Endothelial cell (in vitro differentiated cells): ENCODE measurements at regions not wholly inside any gene's neighbourhood (a gene's known extent, or its start where the extent isn't known, plus 50 kb on each side); places are given as distances from the start of the nearest gene placed in this dataset.

Experiments
- DNase-seq: peaks from one replicate; pipeline ENCODE4 v3.0.0; 2021; ENCODE audit warnings: low spot score
- H3K27ac Mint-ChIP-seq: one replicate; pipeline ENCODE4 v1.8.0; 2021; ENCODE audit warnings: mixed read lengths, inconsistent platforms; ENCODE audit not compliant: unreplicated experiment
- H3K27me3 Mint-ChIP-seq: one replicate; pipeline ENCODE4 v1.8.0; 2021; ENCODE audit warnings: mild to moderate bottlenecking, moderate library complexity, mixed read lengths, inconsistent platforms; ENCODE audit not compliant: unreplicated experiment
- H3K36me3 Mint-ChIP-seq: one replicate; pipeline ENCODE4 v1.8.0; 2021; ENCODE audit warnings: mild to moderate bottlenecking, low read depth, mixed read lengths, inconsistent platforms; ENCODE audit not compliant: unreplicated experiment
- H3K4me1 Mint-ChIP-seq: one replicate; pipeline ENCODE4 v1.8.0; 2021; ENCODE audit warnings: mild to moderate bottlenecking, mixed read lengths, inconsistent platforms; ENCODE audit not compliant: unreplicated experiment
- H3K4me3 Mint-ChIP-seq: one replicate; pipeline ENCODE4 v1.8.0; 2021; ENCODE audit warnings: mild to moderate bottlenecking, mixed read lengths, inconsistent platforms; ENCODE audit not compliant: unreplicated experiment
- H3K9me3 Mint-ChIP-seq: one replicate; pipeline ENCODE4 v1.8.0; 2021; ENCODE audit warnings: mixed read lengths, inconsistent platforms; ENCODE audit not compliant: unreplicated experiment
- CTCF ChIP-seq: fragments of 200-600 bp; sonication (generic); IDR thresholded peaks from one replicate; pipeline ENCODE4 v1.5.0; 2021; ENCODE audit warnings: antibody characterized with exemption; ENCODE audit not compliant: unreplicated experiment

- DNase-seq, result no peak
- H3K4me3 Mint-ChIP-seq, result no peak overlapping the region
Measured at GRCh38 chr2:53040536-53041229, 726.9 kb upstream of the CHAC2 start.

GRCh38 chr2:53036196-53036595 lies 731.4 kb upstream of the CHAC2 start:
- no peaks in the 10 kb centered on the region for H3K27me3 Mint-ChIP-seq
- no peak overlapping the region for H3K4me3 Mint-ChIP-seq
- no peak for DNase-seq
- H3K4me1 Mint-ChIP-seq, result no peaks in the 10 kb centered on the region
- no peaks in the 10 kb centered on the region for H3K9me3 Mint-ChIP-seq
- H3K36me3 Mint-ChIP-seq, result no peaks in the 10 kb centered on the region
- TF ChIP-seq CTCF, result no peak
- no peak overlapping the region for H3K27ac Mint-ChIP-seq

More at GRCh38 chr2:53040536-53041229, 726.9 kb upstream of the CHAC2 start:
- peak; percentile 62 for TF ChIP-seq CTCF
- Mint-ChIP-seq H3K27me3 (no peaks in the 10 kb centered on the region), H3K36me3 (no peaks in the 10 kb centered on the region), H3K27ac (no peak overlapping the region), H3K9me3 (no peaks in the 10 kb centered on the region), H3K4me1 (no peaks in the 10 kb centered on the region)

- Mint-ChIP-seq H3K27me3 (no peaks in the 10 kb centered on the region), H3K27ac (no peak overlapping the region), H3K9me3 (no peaks in the 10 kb centered on the region), H3K4me1 (no peaks in the 10 kb centered on the region), H3K4me3 (no peak overlapping the region), H3K36me3 (no peaks in the 10 kb centered on the region)
- DNase-seq, result no peak
- no peak for TF ChIP-seq CTCF
Measured at GRCh38 chr2:53035153-53035552, 732.5 kb upstream of the CHAC2 start.

- Mint-ChIP-seq H3K36me3 (no peaks in the 10 kb centered on the region), H3K4me3 (no peak overlapping the region), H3K9me3 (no peaks in the 10 kb centered on the region), H3K4me1 (peaks cover under 1% of the 10 kb centered on the region), H3K27me3 (no peaks in the 10 kb centered on the region), H3K27ac (no peak overlapping the region)
- no peak for DNase-seq
- no peak for TF ChIP-seq CTCF
Measured at GRCh38 chr2:53033411-53033810, 734.2 kb upstream of the CHAC2 start.

- Mint-ChIP-seq H3K27ac (no peak overlapping the region), H3K27me3 (no peaks in the 10 kb centered on the region), H3K4me1 (peaks cover 11% of the 10 kb centered on the region), H3K9me3 (no peaks in the 10 kb centered on the region), H3K4me3 (no peak overlapping the region), H3K36me3 (no peaks in the 10 kb centered on the region)
- TF ChIP-seq CTCF, result peak; percentile 35
- DNase-seq, result no peak
Measured at GRCh38 chr2:53028746-53029423, 738.7 kb upstream of the CHAC2 start.
